NCI-H2107 treated with DMSO at 0.1 percent for 48 hours (cell line): ENCODE measurements at regions not wholly inside any gene's neighbourhood (a gene's known extent, or its start where the extent isn't known, plus 50 kb on each side); places are given as distances from the start of the nearest gene placed in this dataset.

Experiments
- DNase-seq: peaks from one replicate; lab custom pipeline; 2025; ENCODE audit not compliant: unreplicated experiment; lab: John Stamatoyannopoulos, UW

DNA sequence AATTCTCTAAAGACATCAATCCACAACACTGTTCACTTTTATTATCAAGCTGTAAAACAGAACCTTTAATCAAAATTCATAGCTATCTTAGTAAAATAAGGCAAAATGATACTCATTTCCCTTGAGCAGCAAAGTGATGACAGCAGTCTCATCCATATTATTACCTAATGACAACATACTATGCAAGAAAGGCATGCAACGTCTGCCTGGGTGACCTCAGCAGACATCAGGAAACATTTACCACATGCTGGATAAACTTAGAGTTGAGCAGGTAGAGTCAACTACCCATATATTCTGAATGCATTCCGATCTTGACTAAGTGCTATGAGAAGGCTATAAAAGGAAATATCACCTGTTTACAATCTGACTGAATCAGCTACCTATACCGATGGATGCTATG, 145.1 kb downstream of the SIPA1L2 start:
- no peak for DNase-seq

DNA sequence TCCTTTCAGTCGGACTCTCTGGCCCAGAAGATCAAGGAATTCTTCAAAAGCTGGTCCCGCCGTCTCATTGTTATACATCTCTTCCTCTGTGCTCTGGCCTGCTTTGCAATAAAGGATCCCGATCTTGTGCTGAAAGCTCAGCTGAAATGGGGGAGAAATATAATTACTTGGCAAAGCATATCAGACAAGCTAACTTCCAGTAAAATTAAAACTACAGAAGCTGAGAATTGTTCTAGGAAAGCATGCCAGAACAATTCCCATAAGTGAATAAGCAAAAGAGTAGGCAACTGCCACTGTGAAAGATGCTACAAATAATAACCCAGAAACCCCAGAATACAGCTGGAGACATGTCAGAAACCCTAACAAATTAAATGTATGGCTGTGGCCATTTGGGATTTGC, 146.1 kb downstream of the SIPA1L2 start:
- no peak for DNase-seq

DNA sequence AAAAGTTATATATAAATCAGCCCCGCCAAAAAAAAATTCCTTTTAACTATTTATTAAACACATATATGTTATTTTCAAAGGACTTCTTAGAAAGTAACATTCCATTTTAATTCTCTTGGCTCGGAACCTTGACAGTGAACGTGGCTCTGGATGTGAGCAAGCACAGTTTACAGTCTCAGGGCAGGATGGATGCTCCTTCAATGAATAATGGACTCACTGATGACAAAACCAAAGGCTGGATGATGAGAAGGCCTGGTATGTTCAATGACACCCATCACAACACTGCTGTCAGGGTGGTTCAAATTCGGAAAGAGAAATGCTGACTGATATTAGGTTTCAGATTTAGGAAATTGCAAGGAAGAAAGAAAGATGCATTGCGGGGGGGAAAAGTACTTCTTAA, 148.8 kb downstream of the SIPA1L2 start:
- no peak for DNase-seq

DNA sequence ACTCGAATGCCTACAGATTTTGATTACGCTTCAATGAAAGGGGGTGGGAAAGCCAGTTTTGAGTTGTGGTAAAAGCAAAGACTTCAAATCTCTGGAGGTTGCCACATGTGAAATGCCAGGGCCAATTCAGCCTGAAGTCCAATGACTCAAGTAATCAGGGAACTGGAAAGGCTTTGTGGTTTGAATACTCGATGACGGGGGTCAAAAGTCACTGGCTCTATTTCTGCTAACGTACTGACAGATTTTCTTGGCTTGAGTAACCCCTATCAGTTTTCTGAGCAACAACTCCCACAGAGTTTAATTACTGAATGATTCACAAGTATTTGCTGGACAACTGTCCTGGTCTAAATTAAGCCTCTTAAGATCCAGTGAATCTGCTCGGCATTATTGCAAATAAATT, 152.2 kb downstream of the SIPA1L2 start:
- no peak for DNase-seq

DNA sequence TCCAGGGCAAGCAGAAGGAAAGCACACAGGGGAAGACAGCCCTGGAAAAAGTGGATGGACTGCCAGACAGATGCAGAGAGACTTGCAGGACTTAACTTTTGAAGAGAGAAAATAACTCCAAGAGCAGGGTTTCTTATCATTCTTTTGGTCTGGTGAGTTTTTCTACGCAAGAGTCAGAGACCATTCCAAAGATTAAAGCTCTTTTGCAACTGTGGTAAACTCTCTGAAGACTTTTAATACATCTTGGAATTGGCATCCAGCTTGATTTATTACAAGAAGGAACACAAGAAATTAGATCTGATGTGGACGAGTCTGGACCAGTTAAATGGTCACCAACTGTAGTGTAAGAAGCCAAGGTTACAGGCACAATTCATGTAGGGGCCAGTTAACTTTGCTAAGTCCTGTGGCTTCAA, 153.4 kb downstream of the SIPA1L2 start:
- no peak for DNase-seq

DNA sequence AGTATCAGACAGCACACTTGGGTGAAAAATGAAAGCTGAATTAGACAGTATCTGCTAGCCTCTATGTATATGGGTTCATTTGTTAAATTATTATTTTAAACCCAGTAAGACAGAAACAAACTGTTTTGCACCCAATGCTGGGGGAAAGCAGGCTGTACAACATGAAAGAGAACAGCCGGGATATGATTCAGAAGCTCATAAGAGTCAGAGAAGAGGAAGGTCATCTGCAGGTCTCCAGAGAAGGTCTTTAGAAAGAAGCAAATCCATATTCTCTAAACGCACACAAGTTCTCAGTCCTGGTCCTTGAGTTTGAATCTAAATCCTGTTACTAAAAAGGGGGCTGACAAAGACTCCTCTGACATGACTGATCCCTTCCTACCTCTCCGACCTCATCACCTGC, 155.1 kb downstream of the SIPA1L2 start:
- DNase-seq: no peak

DNA sequence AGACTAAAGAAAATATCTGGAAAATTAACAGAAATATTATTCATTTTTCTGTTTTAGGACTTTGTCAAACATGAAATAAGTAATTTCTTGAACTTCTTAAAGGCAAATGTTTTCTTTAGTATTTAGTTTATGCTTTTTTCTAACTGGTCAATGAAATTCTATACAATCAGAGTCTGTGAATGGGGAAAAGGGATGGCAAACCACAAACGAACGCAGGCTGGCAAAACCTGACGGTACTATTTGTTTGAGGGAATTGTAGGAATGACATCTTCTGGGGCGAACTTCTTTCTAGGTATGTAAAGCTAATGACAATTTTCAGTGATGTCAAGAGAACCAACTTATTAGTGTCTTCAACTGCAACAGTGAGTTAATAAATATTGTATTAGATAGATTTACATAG, 156.0 kb downstream of the SIPA1L2 start:
- no peak for DNase-seq

DNA sequence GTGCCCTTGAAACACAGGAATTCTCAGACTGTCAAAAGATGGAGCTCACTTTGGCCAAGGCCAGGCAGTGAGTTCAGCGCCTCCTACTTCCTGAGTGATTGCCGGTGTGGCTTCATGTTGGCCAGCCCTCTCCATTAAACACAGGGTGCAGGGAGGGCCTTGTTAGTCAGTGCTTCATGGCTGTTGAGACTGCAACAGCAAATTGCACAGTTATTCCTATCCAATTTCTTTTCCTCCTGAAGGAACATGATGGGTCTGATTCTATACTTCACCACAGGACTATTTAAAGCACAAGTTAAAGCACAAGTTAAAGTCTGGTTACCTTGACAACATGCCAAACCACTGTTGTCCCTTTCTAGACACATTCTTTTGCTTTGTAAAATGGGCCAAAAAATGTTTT, 156.6 kb downstream of the SIPA1L2 start:
- no peak for DNase-seq

DNA sequence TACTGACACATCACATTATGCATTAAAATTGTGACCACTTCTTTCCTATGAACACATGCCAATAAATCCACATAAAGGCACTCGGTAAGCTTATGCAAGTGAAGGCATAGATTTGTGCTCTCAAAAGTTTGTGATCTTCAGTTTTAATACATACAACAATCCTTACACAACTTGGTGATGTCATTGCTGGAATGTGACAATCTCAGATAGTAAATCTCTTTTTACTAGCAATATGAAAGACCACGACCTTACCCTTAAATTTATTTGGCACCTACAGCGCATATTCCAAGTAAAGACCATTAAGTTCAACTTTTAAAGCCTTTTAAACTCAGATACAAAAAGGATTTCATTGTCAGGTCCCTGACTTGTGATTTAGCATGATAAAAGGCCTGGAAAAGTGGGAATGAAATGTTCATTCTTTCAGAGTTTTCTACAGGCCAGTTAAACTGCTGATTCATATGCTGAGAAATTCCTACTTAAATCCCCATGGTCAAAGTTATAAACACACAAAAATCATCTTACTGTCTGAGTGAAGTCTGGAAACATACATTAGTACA, 157.4 kb downstream of the SIPA1L2 start:
- DNase-seq: no peak

DNA sequence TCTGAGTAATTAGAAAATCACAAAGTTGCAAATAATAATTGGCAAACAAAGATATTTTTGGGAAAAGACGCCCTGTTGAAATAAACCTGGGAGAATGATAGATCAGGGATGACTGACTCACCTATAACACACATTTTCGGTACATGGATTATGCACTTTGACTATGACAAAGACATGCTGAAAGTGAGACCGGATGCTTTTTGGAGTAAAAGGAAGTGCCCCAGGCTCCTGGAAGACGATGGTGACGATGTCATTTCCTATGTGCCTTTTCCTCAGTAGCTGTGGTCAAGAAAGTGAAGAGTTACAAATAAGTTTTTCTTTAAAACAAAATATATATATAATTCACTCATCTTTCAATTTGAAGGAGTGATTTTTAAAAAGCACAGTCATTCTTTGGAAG, 158.7 kb downstream of the SIPA1L2 start:
- no peak for DNase-seq

DNA sequence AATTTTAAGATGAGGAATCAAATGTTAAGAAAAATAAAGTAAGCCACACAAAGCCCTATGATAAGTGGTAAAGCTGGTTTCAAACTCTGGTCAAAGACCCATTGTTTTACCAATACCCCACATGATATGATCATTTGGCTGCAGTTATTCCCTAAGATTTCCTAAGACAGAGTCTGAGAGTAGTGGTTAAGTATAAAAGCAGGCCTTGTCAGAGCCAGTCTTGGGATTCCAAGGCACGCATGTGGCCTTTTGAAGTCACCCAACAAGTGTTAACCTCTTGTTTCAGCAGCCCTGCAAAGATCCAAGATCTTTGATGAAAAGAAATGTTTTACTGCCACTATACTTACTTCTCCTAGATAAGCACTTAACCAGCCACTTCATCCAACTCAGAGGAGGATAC, 159.2 kb downstream of the SIPA1L2 start:
- no peak for DNase-seq

DNA sequence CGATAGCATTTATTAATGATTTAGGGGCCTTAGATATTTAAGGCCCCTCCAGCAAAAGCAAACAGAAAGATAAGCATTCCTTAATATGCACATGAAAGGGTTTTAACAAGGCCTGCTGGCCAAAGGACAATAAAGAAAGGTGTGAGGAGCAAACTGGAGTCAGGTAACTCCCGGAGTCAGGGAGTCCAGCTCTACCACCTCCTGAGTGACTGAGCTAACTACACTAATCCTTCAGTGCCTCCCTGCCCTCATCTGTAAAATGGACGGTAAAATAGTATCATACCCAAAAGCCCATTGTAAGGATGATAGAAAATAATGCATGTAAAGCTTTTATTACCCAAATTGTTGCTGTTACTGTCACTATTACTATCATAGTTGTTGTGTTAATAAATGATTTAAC, 161.7 kb downstream of the SIPA1L2 start:
- no peak for DNase-seq

DNA sequence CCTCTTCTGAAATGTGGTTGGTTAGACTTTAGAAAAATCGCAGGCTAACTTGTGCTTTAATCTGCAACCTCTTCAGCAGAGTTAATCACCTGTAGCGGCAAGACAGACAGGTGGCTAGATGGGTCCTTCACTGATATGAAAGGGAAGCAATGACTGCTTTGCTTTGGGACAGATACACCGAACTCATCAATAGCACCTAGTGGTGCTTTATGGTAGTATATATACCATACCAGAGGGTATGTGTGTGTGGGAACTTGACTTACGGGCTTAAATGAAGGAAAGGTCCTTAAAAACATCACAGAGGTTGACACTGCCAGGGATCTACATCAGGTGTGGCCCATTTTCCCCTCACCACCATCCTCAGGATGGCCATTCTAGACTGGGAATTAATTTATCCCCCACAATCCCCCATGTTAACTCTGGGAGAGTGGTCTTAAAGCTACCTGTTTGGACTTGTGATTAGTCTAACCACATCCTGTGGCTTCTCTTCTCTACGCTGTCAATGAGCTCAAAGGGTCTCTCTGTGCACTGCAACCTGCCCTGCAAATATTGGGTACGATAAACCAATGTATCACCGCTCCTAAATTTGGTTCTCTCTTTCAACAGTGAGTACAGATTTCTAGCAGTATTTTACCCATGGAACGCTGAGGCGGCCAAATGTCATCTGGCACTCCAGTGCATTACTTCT, 162.7 kb downstream of the SIPA1L2 start:
- no peak for DNase-seq

DNA sequence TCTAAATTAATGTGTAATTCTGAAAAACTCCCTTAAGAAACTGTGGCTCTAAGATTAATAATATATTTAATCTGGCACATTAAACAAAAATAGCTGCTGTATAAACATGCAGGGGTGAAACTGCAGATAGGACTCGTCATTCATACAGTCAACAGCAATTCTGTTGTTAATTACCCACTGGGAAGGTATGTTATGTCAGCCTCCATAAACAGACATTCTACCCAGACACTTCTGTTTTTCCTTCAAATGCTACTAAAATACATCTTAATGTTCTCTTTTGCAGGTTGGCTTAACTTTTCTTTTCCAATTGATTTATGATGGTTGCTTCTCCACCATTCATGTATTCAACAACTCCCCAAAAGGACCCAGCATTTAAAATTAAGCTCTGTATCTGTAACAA, 165.6 kb downstream of the SIPA1L2 start:
- DNase-seq: no peak

DNA sequence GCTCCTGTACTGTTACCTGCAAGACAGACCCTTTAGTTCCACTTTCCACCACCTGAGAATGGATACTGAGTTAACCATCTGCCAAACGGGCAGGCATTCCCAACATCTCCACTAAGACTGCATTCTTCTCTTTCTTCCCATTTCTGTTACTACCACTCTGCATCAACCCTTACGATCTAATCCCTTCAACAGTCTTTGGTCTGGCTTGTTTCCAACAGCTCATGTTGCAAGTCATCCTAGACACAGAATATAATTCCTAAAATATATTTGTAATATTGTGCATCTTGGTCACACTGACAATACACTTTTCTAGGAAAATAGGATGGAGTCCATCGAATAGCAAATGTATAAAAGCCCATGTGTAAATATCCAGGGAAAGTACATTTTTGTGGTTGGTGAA, 166.7 kb downstream of the SIPA1L2 start:
- DNase-seq: peak; percentile 66

DNA sequence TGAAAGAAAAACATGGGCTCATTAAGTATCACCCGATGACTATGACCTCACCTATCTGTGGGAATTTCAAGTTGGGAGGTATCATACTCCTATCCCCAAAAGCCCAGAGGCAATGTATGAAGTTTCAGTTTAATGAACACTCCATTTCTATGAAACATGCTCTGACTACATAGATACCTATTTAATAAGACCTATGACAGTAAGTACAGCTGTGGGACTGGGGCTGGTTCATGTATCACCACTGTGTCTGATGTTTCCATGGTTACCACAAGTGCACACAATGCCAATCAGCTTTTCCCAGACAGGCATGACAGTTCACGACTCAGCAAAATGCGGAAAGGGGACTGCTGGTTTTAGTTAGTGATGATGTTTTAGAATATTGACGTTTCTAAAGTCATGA, 167.7 kb downstream of the SIPA1L2 start:
- DNase-seq: peak; percentile 57

DNA sequence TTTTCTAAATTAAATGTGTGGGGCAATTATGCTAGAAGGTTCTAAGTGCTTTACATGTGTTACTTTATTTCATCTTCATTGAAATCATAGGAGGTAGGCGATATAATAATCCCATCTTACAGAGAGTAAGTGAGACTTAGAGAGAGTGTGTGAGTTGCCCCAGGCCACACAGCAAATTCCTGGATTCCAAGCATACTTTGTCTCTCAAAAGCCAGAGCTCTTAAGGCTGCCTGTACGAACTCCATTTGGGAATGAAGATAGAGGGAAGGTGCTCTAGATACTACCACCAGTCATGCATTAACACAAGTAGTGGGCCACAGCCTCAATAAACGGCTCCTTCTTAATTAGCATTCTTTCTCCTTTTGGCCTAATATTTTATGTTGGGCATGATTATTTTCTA, 170.1 kb downstream of the SIPA1L2 start:
- DNase-seq: no peak

DNA sequence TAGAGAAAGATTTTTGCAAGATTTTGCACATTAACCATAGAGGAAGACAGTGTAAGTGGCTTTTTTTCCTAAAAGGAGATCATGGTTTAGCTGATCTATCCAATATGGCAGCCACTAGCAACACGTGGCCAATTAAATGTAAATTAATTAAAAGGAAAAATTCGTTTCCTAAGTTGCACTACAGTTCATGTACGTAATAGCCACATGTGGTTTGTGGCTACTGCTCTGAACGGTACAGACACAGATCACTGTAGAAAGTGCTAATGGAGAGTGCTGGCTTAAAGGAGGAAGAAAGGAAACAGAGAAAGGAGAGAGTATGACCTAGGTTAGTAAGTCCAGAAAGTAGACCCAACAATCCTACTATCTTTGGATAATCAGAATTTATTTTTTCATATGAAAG, 170.8 kb downstream of the SIPA1L2 start:
- DNase-seq: no peak

DNA sequence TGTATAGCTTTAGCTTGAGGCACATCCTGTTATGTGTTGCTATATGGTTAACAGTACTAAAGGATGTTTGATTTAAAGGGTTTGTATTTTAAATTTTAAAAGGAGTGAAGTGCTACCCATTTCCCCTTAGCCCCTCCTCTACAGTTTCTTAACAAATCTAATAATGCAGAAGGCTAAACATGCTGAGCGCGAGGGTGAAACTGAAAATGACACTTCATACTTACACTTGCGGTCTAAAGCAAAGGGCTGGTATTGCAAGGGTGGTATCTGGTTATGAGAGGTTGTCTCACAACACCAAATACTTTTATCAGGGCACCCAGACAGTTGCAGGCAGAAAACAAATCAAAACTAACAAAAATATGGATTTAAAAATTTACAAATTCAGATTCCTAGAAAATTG, 172.3 kb downstream of the SIPA1L2 start:
- no peak for DNase-seq

DNA sequence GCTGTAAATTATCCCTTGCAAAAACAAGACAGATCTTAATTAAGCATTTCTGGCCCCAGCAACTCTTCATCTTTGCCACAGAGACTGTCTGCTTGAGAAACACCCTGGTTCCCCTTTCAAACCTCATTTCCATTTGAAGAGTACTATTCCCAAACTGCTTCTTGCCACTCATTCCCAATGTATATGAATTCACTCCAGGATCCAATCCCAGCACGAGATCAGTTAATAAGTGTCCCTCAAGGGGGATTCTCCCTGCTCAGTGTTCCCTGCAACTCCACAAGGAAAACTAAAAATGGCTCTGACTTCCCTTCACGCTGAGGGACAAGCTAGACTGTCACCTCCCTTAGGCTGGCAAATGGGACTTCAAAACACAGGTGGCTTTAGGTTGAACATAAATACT, 173.2 kb downstream of the SIPA1L2 start:
- no peak for DNase-seq

DNA sequence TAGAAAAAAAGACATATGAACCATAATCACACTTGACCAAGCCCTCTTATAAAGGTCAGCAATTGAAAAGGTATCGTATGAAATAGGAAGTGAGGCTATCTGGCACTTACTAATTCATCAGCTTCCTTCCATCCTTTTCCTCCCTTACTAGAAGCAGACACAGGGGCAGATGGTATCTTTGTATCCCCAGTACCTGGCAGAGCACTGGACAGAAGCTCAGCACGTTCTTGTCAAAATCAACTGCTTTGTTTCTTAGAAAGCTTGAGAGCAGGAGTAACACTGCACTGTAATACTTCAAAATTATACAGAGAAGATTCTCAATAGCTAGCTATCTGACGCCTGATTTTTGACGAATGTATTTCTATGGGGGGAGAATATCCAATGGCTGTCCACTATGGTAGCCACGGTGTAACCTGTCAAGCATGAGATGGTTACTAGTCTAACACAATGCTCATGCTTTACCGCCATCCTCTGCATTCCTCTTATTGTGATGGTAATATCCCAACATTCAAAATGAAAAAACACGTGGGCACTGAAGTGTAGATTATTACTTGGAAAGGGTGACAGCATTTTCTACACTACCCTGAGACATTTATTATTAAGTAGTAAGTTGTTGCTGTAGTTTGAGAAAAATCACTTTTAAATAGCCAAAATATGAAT, 175.6 kb downstream of the SIPA1L2 start:
- DNase-seq: no peak

DNA sequence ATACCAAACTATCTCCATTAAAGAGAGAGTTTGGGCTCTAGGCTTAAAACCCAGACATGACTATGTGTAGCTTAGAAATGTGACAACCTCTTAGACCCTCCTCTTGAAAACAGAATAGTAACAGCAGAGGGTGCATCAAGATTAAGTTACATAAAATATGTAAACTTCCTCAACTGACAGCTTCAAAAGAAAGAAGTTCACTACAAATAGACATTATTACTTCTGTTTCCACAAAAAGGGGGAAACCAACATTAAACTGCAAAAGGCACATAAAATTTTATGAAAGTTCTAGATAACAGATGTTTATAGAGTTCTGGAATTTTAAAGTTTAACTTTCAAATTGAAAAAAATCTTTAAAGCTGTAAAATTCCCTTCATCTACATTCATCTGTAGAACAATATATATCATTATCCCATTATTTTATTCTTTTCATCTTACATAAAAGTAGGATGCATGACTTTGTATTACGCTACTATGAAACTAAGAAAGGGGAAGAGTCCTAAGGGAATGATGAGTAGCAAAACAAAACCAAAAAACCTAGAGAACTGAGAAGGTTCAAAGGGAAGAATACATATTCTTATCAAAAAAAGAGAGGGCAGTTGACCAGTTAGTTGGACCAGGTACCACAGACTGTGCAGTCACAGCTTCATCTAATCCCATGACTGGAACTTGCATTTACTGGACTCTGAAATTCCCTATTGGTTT, 177.0 kb downstream of the SIPA1L2 start:
- no peak for DNase-seq
